ENCODE measurements at regions not wholly inside any gene's neighbourhood (a gene's known extent, or its start where the extent isn't known, plus 50 kb on each side); places are given as distances from the start of the nearest gene placed in this dataset.

- no peak for DNase-seq (ENCODE audit: low read depth)
- TF ChIP-seq, protein P1, sequence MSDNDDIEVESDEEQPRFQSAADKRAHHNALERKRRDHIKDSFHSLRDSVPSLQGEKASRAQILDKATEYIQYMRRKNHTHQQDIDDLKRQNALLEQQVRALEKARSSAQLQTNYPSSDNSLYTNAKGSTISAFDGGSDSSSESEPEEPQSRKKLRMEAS (IDR thresholded peaks at IDR 0.05; ENCODE audit: low read depth, low read length), result no peak
- no peak for TF ChIP-seq MYC (IDR thresholded peaks at IDR 0.05; ENCODE audit: low read depth, low read length)
- TF ChIP-seq CTCF (IDR thresholded peaks at IDR 0.05; ENCODE audit: low read depth, low read length), result no peak
- no peak overlapping the region for H3K4me3 ChIP-seq (ENCODE audit: low read depth, low read length)
Observed at GRCh38 chr6:139985236-139985815, 610.9 kb upstream of the CITED2 start.

DNA sequence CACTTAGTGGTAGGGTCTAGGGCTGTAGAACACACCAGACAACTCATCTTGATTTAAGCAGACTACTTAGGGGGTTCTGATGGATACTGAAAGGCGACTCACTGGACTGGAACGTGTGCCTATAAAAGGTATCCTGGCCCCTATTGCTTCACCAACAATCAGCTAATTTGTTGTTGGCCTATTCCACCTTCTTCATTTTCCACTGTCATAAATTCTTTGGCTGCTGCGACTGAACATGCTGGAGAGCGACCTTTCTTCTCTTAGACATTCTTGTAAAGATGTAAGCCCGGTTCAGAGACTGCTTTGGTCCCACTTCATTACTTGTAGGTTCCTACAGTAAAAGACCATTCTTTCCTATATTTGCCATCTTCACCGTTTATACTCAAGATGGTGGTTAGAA is 609.9 kb upstream of the CITED2 start:
- DNase-seq (ENCODE audit: low read depth), result no peak
- TF ChIP-seq CTCF (IDR thresholded peaks at IDR 0.05; ENCODE audit: low read depth, low read length) (no peak), POLR2A (IDR thresholded peaks at IDR 0.05; ENCODE audit: extremely low read depth, insufficient read length) (no peak), MYC (IDR thresholded peaks at IDR 0.05; ENCODE audit: low read depth, low read length) (no peak)
- TF ChIP-seq, protein P1 (IDR thresholded peaks at IDR 0.05; ENCODE audit: low read depth, low read length), result no peak
- no peak overlapping the region for H3K4me3 ChIP-seq (ENCODE audit: low read depth, low read length)

DNA sequence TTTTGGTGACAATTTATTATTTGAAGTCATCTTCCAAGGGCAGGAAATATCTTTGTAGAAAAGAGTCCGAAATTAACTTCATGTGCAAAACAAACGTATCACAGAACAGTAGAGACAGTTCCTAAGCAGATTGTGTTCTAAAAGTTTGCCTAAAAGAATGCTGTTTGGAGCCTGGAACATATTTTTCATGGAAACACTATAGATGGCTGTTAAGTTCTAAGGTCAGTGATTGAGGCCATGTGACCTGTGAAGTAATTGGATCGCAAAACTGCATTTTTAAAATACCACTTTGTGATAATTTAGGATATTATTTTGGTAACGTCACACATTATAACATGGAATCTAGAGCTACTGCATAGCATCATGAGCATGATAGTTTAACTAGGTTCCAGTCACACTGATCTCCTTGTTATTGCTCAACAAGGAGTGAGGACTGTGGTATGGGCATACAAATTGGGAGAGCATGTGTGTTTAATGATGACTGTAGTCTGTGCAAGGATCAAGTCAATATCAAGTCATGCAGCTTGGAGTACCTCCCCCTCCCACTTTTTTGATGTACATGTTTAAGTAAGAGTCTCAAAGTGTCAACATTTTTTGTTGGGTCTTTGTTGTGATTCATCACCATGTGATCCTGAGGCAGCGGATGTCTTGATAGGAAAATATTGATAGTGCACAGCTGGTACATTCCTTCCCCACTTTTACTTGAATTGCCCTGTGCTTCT is 609.3 kb upstream of the CITED2 start:
- DNase-seq (ENCODE audit: low read depth), result no peak
- no peak for TF ChIP-seq POLR2A (IDR thresholded peaks at IDR 0.05; ENCODE audit: extremely low read depth, insufficient read length)
- H3K4me3 ChIP-seq (ENCODE audit: low read depth, low read length), result no peak overlapping the region

DNA sequence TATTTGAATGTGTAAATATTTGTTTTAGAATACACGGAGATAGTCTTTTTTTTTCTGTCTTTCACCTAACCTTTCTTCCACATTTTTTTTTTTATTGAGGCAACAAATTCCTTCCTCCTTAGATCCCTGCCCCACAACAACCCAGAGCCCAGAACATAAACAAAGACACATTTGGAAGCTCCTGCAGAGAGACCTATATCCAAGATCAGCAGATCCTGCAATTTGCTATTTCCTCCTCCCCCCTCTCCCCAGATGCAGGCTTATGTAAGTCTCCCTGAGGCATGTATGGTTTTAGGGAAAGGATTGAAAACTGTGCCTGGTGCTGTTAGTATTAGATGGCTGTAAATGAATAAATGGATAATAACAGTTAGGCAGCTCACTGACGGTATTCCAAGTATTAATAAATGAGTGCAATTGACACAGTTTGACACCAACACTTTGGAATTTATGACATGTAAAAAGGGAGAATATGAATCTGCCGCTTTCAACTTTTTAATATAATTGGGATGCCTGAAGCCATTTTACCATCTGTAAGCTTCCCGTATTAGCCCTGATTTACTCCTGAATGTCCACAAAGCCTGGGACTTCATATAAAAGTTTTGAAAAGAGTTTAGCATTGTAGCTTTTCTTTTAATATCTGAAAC is 608.3 kb upstream of the CITED2 start:
- no peak for TF ChIP-seq MYC (IDR thresholded peaks at IDR 0.05; ENCODE audit: low read depth, low read length)
- TF ChIP-seq, protein P1 (IDR thresholded peaks at IDR 0.05; ENCODE audit: low read depth, low read length), result no peak
- no peak for TF ChIP-seq POLR2A (IDR thresholded peaks at IDR 0.05; ENCODE audit: extremely low read depth, insufficient read length)
- no peak for TF ChIP-seq CTCF (IDR thresholded peaks at IDR 0.05; ENCODE audit: low read depth, low read length)
- no peak overlapping the region for H3K4me3 ChIP-seq (ENCODE audit: low read depth, low read length)
- DNase-seq (ENCODE audit: low read depth), result no peak

DNA sequence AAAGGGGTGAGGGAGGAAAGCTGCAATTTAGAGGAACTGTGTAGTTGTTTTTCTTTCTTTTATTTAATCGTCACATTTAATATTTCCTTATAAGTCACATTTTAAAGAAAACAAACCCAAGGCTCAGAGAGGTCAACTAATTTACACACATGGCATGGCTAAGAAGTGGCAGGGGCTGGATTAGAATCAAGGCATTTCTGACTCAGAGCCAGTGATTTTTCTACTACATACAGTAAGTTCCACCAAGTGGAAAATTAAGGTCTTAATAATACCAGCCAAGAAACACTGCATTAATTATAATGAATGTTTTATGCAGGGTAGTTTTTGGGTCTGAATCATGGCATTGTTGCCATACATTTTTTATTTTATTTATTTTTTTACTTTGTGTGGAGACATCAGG is 607.7 kb upstream of the CITED2 start:
- H3K4me3 ChIP-seq (ENCODE audit: low read depth, low read length), result no peak overlapping the region
- DNase-seq (ENCODE audit: low read depth), result no peak

More for the DNA sequence above, 607.7 kb upstream of the CITED2 start:
- TF ChIP-seq MYC (IDR thresholded peaks at IDR 0.05; ENCODE audit: low read depth, low read length), result no peak
- no peak for TF ChIP-seq CTCF (IDR thresholded peaks at IDR 0.05; ENCODE audit: low read depth, low read length)
- TF ChIP-seq POLR2A (IDR thresholded peaks at IDR 0.05; ENCODE audit: extremely low read depth, insufficient read length), result no peak
- TF ChIP-seq, protein P1 (IDR thresholded peaks at IDR 0.05; ENCODE audit: low read depth, low read length), result no peak
